Karpas-422 (cell line): ENCODE measurements at regions not wholly inside any gene's neighbourhood (a gene's known extent, or its start where the extent isn't known, plus 50 kb on each side); places are given as distances from the start of the nearest gene placed in this dataset.

Experiments
- DNase-seq: peaks from one replicate; pipeline ENCODE4 v3.0.0-alpha.2; 2015
- H2AFZ ChIP-seq: fragments of 200-600 bp; sonication (generic); 2 replicates; pipeline ENCODE4 v1.6.1; 2014; ENCODE audit warnings: antibody characterized with exemption, low read length, mixed read lengths
- H3K27ac ChIP-seq: fragments of 200-600 bp; sonication (generic); 2 replicates; pipeline ENCODE4 v1.5.1; 2014; ENCODE audit warnings: mild to moderate bottlenecking, low read length, moderate library complexity
- H3K27me3 ChIP-seq: fragments of 200-600 bp; sonication (generic); 2 replicates; pipeline ENCODE4 v1.6.1; 2014; ENCODE audit warnings: low read length, mixed read lengths
- H3K36me3 ChIP-seq: fragments of 200-600 bp; sonication (generic); 2 replicates; pipeline ENCODE4 v1.6.1; 2014; ENCODE audit warnings: low read length, mixed read lengths; ENCODE audit not compliant: insufficient read depth
- H3K4me1 ChIP-seq: fragments of 200-600 bp; sonication (generic); 2 replicates; pipeline ENCODE4 v1.6.1; 2014; ENCODE audit warnings: mild to moderate bottlenecking, low read length, mixed read lengths
- H3K4me2 ChIP-seq: fragments of 200-600 bp; sonication (generic); 2 replicates; pipeline ENCODE4 v1.6.1; 2014; ENCODE audit warnings: low read length, low read depth, mild to moderate bottlenecking; ENCODE audit not compliant: poor library complexity, severe bottlenecking
- H3K4me3 ChIP-seq: fragments of 200-600 bp; sonication (generic); 2 replicates; pipeline ENCODE4 v1.5.1; 2014; ENCODE audit warnings: mild to moderate bottlenecking, antibody characterized with exemption, low read length, mixed read lengths
- H3K79me2 ChIP-seq: fragments of 200-600 bp; sonication (generic); 2 replicates; pipeline ENCODE4 v1.6.1; 2014; ENCODE audit warnings: mild to moderate bottlenecking, low read length, mixed read lengths
- H3K9ac ChIP-seq: fragments of 200-600 bp; sonication (generic); 2 replicates; pipeline ENCODE4 v1.6.0; 2014; ENCODE audit warnings: low read length
- H3K9me2 ChIP-seq: fragments of 200-600 bp; sonication (generic), shearing (Covaris generic); replicated peaks from 2 replicates; pipeline ENCODE4 v1.6.0; 2014; ENCODE audit warnings: mild to moderate bottlenecking, low read length, moderate library complexity; ENCODE audit not compliant: insufficient read depth
- H3K9me3 ChIP-seq: fragments of 300-700, 200-600 bp; sonication (generic); 2 replicates; pipeline ENCODE4 v1.6.1; 2014; ENCODE audit warnings: low read length, mixed read lengths
- H4K20me1 ChIP-seq: fragments of 200-600 bp; sonication (generic); 2 replicates; pipeline ENCODE4 v1.6.1; 2014; ENCODE audit warnings: mild to moderate bottlenecking, antibody characterized with exemption, low read length, low read depth; ENCODE audit not compliant: insufficient read depth

- no peak overlapping the region for H2AFZ ChIP-seq
- no peak overlapping the region for H3K27ac ChIP-seq
- H3K36me3 ChIP-seq, result no peaks in the 10 kb centered on the region
- H3K9me3 ChIP-seq, result no peaks in the 10 kb centered on the region
- H3K79me2 ChIP-seq, result no peaks in the 10 kb centered on the region
- DNase-seq, result no peak
- H3K27me3 ChIP-seq, result no peaks in the 10 kb centered on the region
- H3K4me2 ChIP-seq, result no peak overlapping the region
- no peak overlapping the region for H3K4me3 ChIP-seq
- H4K20me1 ChIP-seq, result no peaks in the 10 kb centered on the region
- no peak overlapping the region for H3K9ac ChIP-seq
- H3K4me1 ChIP-seq, result no peaks in the 10 kb centered on the region
- no peaks in the 10 kb centered on the region for H3K9me2 ChIP-seq
These were observed 237.4 kb downstream of the NR2F1-AS1 start for GRCh38 chr5:93343570-93343969.

- DNase-seq, result no peak
- Histone ChIP-seq H4K20me1 (no peaks in the 10 kb centered on the region), H3K4me2 (no peak overlapping the region), H3K27me3 (no peaks in the 10 kb centered on the region), H3K9me2 (no peaks in the 10 kb centered on the region), H3K9ac (no peak overlapping the region), H3K79me2 (no peaks in the 10 kb centered on the region), H3K4me1 (no peaks in the 10 kb centered on the region), H3K27ac (no peak overlapping the region), H3K36me3 (no peaks in the 10 kb centered on the region), H2AFZ (no peak overlapping the region), H3K9me3 (no peaks in the 10 kb centered on the region), H3K4me3 (no peak overlapping the region)
These were observed 238.4 kb downstream of the NR2F1-AS1 start for GRCh38 chr5:93342563-93343061.

- DNase-seq, result no peak
- Histone ChIP-seq H3K4me1 (no peaks in the 10 kb centered on the region), H3K79me2 (no peaks in the 10 kb centered on the region), H3K4me2 (no peak overlapping the region), H3K27ac (no peak overlapping the region), H4K20me1 (no peaks in the 10 kb centered on the region), H3K27me3 (no peaks in the 10 kb centered on the region), H3K36me3 (no peaks in the 10 kb centered on the region), H3K9me2 (no peaks in the 10 kb centered on the region), H3K9me3 (no peaks in the 10 kb centered on the region), H3K4me3 (no peak overlapping the region), H3K9ac (no peak overlapping the region), H2AFZ (no peak overlapping the region)
These were observed 240.1 kb downstream of the NR2F1-AS1 start for GRCh38 chr5:93340881-93341280.

- no peaks in the 10 kb centered on the region for H3K36me3 ChIP-seq
- no peaks in the 10 kb centered on the region for H3K9me3 ChIP-seq
- no peaks in the 10 kb centered on the region for H4K20me1 ChIP-seq
- no peak overlapping the region for H3K27ac ChIP-seq
- no peaks in the 10 kb centered on the region for H3K79me2 ChIP-seq
- no peak overlapping the region for H2AFZ ChIP-seq
- no peak for DNase-seq
- no peak overlapping the region for H3K9ac ChIP-seq
- H3K9me2 ChIP-seq, result no peaks in the 10 kb centered on the region
- H3K4me3 ChIP-seq, result no peak overlapping the region
- no peaks in the 10 kb centered on the region for H3K4me1 ChIP-seq
- no peak overlapping the region for H3K4me2 ChIP-seq
- H3K27me3 ChIP-seq, result no peaks in the 10 kb centered on the region
These were observed 243.9 kb downstream of the NR2F1-AS1 start for GRCh38 chr5:93337138-93337537.

GRCh38 chr5:93336330-93337110 is 244.5 kb downstream of the NR2F1-AS1 start:
- H4K20me1 ChIP-seq, result no peaks in the 10 kb centered on the region
- H3K36me3 ChIP-seq, result no peaks in the 10 kb centered on the region
- H3K4me3 ChIP-seq, result no peak overlapping the region
- H3K9ac ChIP-seq, result no peak overlapping the region
- DNase-seq, result no peak
- H2AFZ ChIP-seq, result no peak overlapping the region
- H3K4me1 ChIP-seq, result no peaks in the 10 kb centered on the region
- no peaks in the 10 kb centered on the region for H3K9me3 ChIP-seq
- H3K79me2 ChIP-seq, result no peaks in the 10 kb centered on the region
- H3K27me3 ChIP-seq, result no peaks in the 10 kb centered on the region
- no peaks in the 10 kb centered on the region for H3K9me2 ChIP-seq
- no peak overlapping the region for H3K27ac ChIP-seq
- H3K4me2 ChIP-seq, result no peak overlapping the region

DNA sequence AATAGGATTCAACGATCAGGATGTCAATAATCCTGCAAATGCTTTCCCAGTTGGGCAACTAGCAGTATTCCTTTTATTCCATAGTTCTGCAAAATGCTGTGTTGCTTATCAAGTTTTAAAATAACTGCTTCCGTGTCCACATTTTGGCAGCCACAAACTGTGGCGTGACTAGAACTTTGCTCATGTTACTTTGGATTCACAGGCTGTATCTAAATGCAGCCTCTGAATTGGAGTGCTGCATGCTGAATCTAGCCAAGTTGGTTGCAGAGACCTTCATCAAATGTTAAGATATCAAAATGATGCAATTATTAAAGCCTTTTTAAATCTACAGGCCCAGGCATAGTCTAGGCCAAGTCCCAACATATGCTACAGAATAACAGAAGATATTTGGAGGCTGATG is 249.2 kb downstream of the NR2F1-AS1 start:
- Histone ChIP-seq H3K9ac (no peak overlapping the region), H3K27me3 (no peaks in the 10 kb centered on the region), H3K4me3 (no peak overlapping the region), H3K27ac (no peak overlapping the region), H3K4me2 (no peak overlapping the region), H3K79me2 (no peaks in the 10 kb centered on the region), H3K9me2 (no peaks in the 10 kb centered on the region), H4K20me1 (no peaks in the 10 kb centered on the region), H3K4me1 (no peaks in the 10 kb centered on the region), H2AFZ (no peak overlapping the region), H3K9me3 (no peaks in the 10 kb centered on the region), H3K36me3 (no peaks in the 10 kb centered on the region)
- DNase-seq, result no peak

DNA sequence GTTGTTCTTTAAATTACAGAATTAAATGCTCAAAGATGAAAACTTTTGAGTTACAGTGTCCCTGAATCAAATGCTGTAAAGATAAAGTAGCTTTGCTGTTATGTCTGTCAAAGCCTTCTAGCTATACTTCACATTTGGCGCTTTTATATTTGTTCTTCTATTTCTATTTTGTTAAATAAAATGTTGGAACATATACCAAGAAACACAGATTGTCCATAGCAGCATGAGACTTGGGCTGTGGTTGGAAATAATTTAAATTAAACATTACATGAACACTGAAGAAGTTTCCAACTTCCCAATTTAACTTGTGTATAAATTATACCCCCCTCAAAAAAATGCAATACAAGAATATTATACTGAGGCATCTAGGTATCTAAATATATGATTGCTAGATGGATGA is 249.8 kb downstream of the NR2F1-AS1 start:
- no peaks in the 10 kb centered on the region for H3K4me1 ChIP-seq
- DNase-seq, result no peak
- H3K4me2 ChIP-seq, result no peak overlapping the region

GRCh38 chr5:93330506-93330905 is 250.5 kb downstream of the NR2F1-AS1 start:
- Histone ChIP-seq H2AFZ (no peak overlapping the region), H3K4me3 (no peak overlapping the region), H3K36me3 (no peaks in the 10 kb centered on the region), H3K4me2 (no peak overlapping the region), H3K27ac (no peak overlapping the region), H3K9me2 (no peaks in the 10 kb centered on the region), H3K79me2 (no peaks in the 10 kb centered on the region), H3K27me3 (no peaks in the 10 kb centered on the region), H4K20me1 (no peaks in the 10 kb centered on the region), H3K9ac (no peak overlapping the region), H3K9me3 (no peaks in the 10 kb centered on the region), H3K4me1 (no peaks in the 10 kb centered on the region)
- DNase-seq, result no peak

More for the DNA sequence above, 249.8 kb downstream of the NR2F1-AS1 start:
- Histone ChIP-seq H3K27me3 (no peaks in the 10 kb centered on the region), H3K9ac (no peak overlapping the region), H2AFZ (no peak overlapping the region), H3K27ac (no peak overlapping the region), H3K9me2 (no peaks in the 10 kb centered on the region), H3K9me3 (no peaks in the 10 kb centered on the region), H3K36me3 (no peaks in the 10 kb centered on the region), H3K4me3 (no peak overlapping the region), H3K79me2 (no peaks in the 10 kb centered on the region), H4K20me1 (no peaks in the 10 kb centered on the region)
